Right lobe of liver (tissue), 6 donors: ENCODE measurements at regions not wholly inside any gene's neighbourhood (a gene's known extent, or its start where the extent isn't known, plus 50 kb on each side); places are given as distances from the start of the nearest gene placed in this dataset.

ENCODE experiments used
- ATAC-seq, 4 donors: fragments of 200-7000 bp; cut with Tn5 transposase; one replicate each; pipeline ENCODE4 v1.9.1; 2020; ENCODE audit warnings: mild to moderate bottlenecking in 4 of 4, moderate library complexity in 4 of 4
- DNase-seq, 3 donors: peaks; one replicate each; pipeline ENCODE4 v3.0.0-alpha.2; 2020
- H3K27ac ChIP-seq, 3 donors: fragments of 200-600 bp; one replicate each; pipeline ENCODE4 v1.8.0; 2022
- H3K27me3 ChIP-seq, 2 donors: fragments of 200-600 bp; one replicate each; pipeline ENCODE4 v1.8.0; 2022
- H3K36me3 ChIP-seq, 4 donors: fragments of 200-600 bp; sonication (generic) in 1 of 4; one replicate each; pipeline versions ENCODE4 v1.5.1 to v1.8.0; 2017 to 2022; ENCODE audit warnings: control low read depth in 1 of 4
- H3K4me1 ChIP-seq, 4 donors: fragments of 200-600 bp; sonication (generic) in 1 of 4; one replicate each; pipeline versions ENCODE4 v1.5.1 to v1.8.0; 2017 to 2022; ENCODE audit warnings: control low read depth in 1 of 4
- H3K4me3 ChIP-seq, 3 donors: fragments of 200-600 bp; one replicate each; pipeline ENCODE4 v1.8.0; 2022
- H3K9me3 ChIP-seq, 4 donors: fragments of 200-600 bp; sonication (generic) in 1 of 4; one replicate each; pipeline versions ENCODE4 v1.5.1 to v1.8.0; 2017 to 2022; ENCODE audit warnings: control low read depth in 1 of 4
- CTCF ChIP-seq, 4 donors: fragments of 200-600 bp in 3 of 4; fragments of 450-650 bp in 1 of 4; IDR thresholded peaks; one replicate each; pipeline versions ENCODE4 v1.5.1 to v1.8.0; 2016 to 2022; ENCODE audit warnings: antibody characterized with exemption in 4 of 4, mild to moderate bottlenecking in 2 of 4
- POLR2A ChIP-seq: fragments of 450-650 bp; IDR thresholded peaks from one replicate; pipeline ENCODE4 v1.6.1; 2017; ENCODE audit warnings: antibody characterized with exemption, mild to moderate bottlenecking
- WGBS: methylation state at CpG from one replicate; pipeline ENCODE4 v1.1.6; 2018; ENCODE audit warnings: low coverage, low lambda C conversion rate; ENCODE audit not compliant: insufficient coverage; ENCODE audit errors: missing lambda C conversion rate; 5-methylcytosine and 5-hydroxymethylcytosine counted together
- intact Hi-C, 2 donors: fragments of 100-400 bp; cut with DNase I; formaldehyde crosslinking; loops; one replicate each; pipeline versions ENCODE4 v1.11.2 to v1.14.1; 2022
- donor health status: DM: no; HTN: yes; CAD: no.
- donor health status: DM: no; HTN: no; CAD: no.
- donor health status: DM: no; HTN: no; CAD: no.
- donor health status: DM: no; HTN: yes; CAD: no.
- donor health status: DM: no; HTN: yes; CAD: no.

- no peak overlapping the region for H3K27ac ChIP-seq
- intact Hi-C loops = no loop called here
- no peaks in the 10 kb centered on the region for H3K27me3 ChIP-seq
- H3K9me3 ChIP-seq = no peaks in the 10 kb centered on the region
- H3K4me1 ChIP-seq = no peaks in the 10 kb centered on the region
- no peak overlapping the region for H3K4me3 ChIP-seq
- no peak for TF ChIP-seq POLR2A
- no peak for TF ChIP-seq CTCF (IDR thresholded peaks at IDR 0.05)
- DNase-seq (no peak), ATAC-seq (no peak)
- H3K36me3 ChIP-seq = no peaks in the 10 kb centered on the region
- WGBS = 41% methylated on average over 3 of the region's 3 CpGs
Measured at GRCh38 chr1:177849579-177850290, 120.1 kb downstream of the SEC16B start.

- Histone ChIP-seq H3K4me1 (no peaks in the 10 kb centered on the region), H3K4me3 (no peak overlapping the region), H3K36me3 (no peaks in the 10 kb centered on the region), H3K27ac (no peak overlapping the region), H3K27me3 (no peaks in the 10 kb centered on the region), H3K9me3 (no peaks in the 10 kb centered on the region)
- ATAC-seq = no peak
- TF ChIP-seq POLR2A (no peak), CTCF (IDR thresholded peaks at IDR 0.05) (no peak)
- intact Hi-C loops = no loop called here
- DNase-seq = no peak
Measured at GRCh38 chr1:177849130-177849529, 120.7 kb downstream of the SEC16B start.

GRCh38 chr1:177848577-177848976 lies 121.3 kb downstream of the SEC16B start:
- DNase-seq = no peak
- Histone ChIP-seq H3K27me3 (no peaks in the 10 kb centered on the region), H3K9me3 (no peaks in the 10 kb centered on the region), H3K4me3 (no peak overlapping the region), H3K27ac (no peak overlapping the region), H3K36me3 (no peaks in the 10 kb centered on the region), H3K4me1 (no peaks in the 10 kb centered on the region)
- TF ChIP-seq POLR2A (no peak), CTCF (IDR thresholded peaks at IDR 0.05) (no peak)
- ATAC-seq = no peak
- intact Hi-C loops = no loop called here
- WGBS = 46% methylated on average over 3 of the region's 4 CpGs

- no peaks in the 10 kb centered on the region for H3K36me3 ChIP-seq
- H3K27ac ChIP-seq = no peak overlapping the region
- intact Hi-C loops = no loop called here
- ATAC-seq = no peak
- H3K9me3 ChIP-seq = no peaks in the 10 kb centered on the region
- no peak for TF ChIP-seq POLR2A
- H3K4me1 ChIP-seq = no peaks in the 10 kb centered on the region
- H3K4me3 ChIP-seq = no peak overlapping the region
- H3K27me3 ChIP-seq = no peaks in the 10 kb centered on the region
- WGBS = 62% methylated on average over 4 of the region's 5 CpGs
- no peak for DNase-seq
Measured at GRCh38 chr1:177847843-177848242, 122.0 kb downstream of the SEC16B start.

GRCh38 chr1:177838907-177839485 lies 130.9 kb downstream of the SEC16B start:
- TF ChIP-seq POLR2A (no peak), CTCF (IDR thresholded peaks at IDR 0.05) (no peak)
- no peaks in the 10 kb centered on the region for H3K4me1 ChIP-seq
- no peak overlapping the region for H3K27ac ChIP-seq
- intact Hi-C loops = no loop called here
- WGBS = 70% methylated on average over 4 of the region's 8 CpGs
- H3K4me3 ChIP-seq = no peak overlapping the region
- H3K9me3 ChIP-seq = no peaks in the 10 kb centered on the region
- no peak for DNase-seq
- H3K27me3 ChIP-seq = no peaks in the 10 kb centered on the region
- ATAC-seq = no peak
- no peaks in the 10 kb centered on the region for H3K36me3 ChIP-seq
